HG03558 (cell line): ENCODE measurements at regions not wholly inside any gene's neighbourhood (a gene's known extent, or its start where the extent isn't known, plus 50 kb on each side); places are given as distances from the start of the nearest gene placed in this dataset.

Source experiments
- ATAC-seq: cut with Tn5 transposase; IDR thresholded peaks from one replicate; pipeline ENCODE4 v1.9.1; 2021; ENCODE audit warnings: moderate number of reproducible peaks; ENCODE audit not compliant: unreplicated experiment; ENCODE audit errors: extremely low read depth

DNA sequence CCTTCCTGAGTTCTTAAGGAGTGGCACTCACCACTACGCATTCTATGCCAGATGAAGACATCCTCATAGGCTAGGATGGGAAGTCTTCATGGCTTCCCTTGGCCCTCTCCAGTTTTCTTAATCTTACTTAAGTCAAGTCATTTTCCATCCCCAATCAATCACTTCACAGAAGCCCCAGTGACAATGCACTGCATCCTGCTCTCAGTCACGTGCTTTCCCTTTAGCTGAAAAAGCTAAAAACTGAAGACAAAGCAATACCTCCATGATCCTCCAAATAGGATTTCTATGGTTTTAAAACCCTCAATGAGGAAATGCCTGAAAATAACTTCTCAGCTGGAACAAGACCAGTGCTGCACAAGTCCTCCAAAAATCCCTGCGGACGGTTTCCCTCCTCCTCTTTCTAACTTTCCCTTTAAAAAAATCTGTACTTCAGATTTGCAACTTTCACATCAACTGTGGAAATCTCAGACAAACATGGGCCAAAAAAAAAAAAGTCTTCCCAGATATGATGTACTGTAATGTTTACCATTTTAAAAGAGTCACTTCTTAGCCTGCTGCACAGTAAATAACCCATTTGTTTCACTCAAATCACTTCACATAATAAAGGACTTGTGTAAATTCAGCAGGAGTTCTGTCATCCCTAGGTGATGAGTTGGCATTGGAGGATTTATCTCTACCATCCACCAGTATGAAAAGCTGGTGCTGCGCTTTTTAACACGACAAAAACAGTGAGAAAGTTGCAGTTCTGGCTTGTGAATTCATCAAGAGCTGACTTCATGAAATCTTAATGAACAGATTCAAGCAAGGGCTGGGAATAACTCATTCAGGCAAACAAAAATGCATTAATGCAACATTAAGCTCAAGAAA, 590.0 kb upstream of the NOX3 start:
- no peak for ATAC-seq

DNA sequence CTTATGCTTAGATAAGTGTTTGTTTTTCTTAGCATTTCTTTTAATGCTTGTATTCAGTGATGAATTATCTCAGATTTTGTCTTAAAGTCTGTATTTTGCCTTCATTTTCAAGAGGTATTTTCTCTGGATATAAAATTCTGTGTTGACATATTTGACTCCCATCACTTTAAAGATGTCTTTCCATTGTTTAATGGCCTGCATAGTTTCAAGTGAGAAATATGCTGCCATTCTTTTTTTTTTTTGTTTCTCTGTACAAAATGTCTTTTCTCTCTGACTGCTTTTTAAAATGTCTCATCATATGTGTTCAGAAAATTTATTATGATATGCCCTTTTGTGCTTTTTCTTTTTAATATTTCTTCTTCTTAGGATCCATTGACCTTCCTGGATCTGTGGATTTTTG, 578.0 kb upstream of the NOX3 start:
- no peak for ATAC-seq

GRCh38 chr6:156031516-156031915, 575.9 kb upstream of the NOX3 start:
- no peak for ATAC-seq

DNA sequence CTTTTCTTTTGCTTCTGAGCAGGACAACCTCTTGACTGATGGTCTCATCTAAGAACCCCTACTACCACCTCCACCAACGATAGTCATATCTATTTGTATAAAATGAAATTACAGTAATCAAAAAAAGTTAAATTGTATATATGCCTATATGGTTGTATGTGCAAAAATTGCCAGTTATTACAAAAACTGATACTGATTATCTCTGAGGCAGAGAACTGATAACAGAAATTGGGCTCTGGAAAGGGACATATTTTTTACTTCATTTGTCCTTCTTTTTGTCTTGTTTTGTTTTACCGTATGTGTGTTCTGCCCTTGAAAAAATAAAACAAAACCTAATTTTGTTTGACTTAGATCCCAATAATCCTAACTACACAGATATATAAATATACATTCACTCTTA, 574.4 kb upstream of the NOX3 start:
- no peak for ATAC-seq

DNA sequence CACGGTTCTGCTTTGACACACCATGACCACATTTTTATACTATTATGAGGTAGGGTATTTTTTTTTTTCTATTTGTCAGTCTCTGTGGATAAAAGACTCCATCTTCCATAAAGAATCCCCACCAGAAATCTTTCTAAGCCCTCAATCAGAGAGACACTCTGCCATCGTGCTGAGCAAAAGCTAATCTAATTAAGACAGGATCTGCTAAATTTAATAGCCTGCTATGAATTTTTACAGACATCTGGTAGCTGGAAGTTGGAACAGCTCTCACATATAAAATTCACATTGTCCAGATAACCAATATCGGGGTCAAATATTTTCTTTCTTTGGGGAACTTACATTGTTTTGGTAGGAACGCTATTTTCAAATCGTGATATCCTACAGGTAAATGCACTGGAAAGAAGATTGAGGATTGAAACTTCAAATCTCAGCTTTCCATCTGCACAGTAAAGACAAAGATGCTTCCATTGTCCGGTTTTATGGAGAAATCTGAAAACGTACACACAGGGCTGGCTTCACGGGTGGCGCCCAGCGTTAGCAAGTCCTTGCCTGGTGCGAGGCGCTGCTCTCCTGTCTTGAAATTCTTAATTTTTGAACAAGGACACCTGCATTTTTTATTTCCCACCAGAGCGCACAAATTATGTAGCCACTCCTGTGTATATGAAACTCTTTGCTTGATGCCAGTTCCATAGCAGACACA, 573.8 kb upstream of the NOX3 start:
- ATAC-seq: no peak

DNA sequence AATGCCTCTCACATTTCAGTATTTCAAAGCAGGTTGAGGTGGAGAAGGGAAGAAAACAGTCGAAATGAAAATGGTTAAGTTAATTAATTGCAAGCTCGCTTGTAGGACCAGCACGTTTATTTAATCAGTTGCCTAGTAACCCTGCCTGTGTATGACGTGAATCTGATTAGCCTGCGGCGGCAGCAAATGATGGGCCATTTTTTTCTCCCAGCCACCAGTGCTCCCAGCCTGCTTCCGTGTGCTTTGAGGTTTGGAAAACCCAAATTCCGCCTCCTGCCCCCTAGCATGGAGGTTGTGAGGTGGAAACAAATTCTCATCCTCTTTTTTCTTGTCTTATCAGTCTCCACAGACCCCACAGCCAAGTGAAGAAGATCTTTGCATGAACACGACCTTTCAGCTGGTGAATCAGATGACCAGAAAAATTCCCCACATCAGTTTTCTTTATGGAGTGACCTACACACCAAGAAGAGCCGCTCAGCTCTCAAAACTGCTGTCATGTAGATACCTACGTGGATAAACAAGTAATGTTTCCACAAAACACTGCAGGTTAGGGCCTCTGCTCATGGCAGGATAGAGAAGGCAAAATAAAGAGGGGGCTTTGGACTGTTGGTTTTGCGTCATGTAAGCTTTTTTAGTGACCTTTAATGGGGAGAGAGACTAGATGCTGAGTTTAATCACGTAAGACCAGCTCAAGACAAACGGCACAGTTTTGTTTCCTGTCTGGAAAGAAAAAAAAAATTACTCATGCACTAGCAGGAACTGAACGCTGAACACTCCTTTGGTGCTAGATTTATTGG, 572.9 kb upstream of the NOX3 start:
- ATAC-seq: no peak

DNA sequence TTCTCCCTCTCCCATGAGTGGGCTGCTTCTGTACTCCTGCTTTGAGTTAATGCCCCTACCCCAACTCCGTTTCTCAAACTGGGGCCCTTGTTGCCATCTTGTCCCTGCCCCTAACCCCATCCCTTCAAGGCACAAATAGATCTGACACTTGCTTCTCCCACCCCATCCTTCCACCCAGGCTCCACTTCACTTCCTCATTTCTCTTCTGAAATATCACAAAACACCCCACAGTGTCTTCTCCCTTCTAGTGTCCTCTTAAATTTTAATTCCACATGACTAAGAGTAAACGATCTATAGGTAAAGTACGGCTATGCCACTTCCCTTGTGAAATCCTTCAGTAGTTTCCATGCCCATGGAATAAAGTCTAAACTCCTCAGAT, 571.6 kb upstream of the NOX3 start:
- no peak for ATAC-seq

- no peak for ATAC-seq
Observed at GRCh38 chr6:156026486-156027247, 571.0 kb upstream of the NOX3 start.

GRCh38 chr6:156024339-156024738, 568.7 kb upstream of the NOX3 start:
- no peak for ATAC-seq

GRCh38 chr6:156021746-156022396, 566.2 kb upstream of the NOX3 start:
- ATAC-seq: no peak

DNA sequence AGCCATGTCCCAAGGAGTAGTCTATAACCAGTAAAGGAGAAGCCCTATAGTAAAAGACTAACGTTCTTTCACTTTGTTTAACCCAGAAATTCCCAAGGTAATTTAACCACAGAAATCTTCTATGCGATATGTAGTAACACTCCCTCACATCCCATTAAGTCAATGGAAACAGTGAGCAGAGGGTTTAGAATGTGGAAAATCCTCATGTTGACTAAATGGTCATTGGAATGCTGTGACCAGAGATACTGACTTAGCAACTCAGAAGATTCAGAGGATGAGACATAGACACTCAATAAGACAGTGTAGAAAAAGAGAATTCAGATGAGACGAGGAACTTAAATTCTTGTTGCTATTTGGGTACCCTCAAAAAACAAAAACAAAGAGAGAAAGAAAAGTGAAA, 562.2 kb upstream of the NOX3 start:
- ATAC-seq: no peak

GRCh38 chr6:156016186-156016976, 560.7 kb upstream of the NOX3 start:
- ATAC-seq: no peak

- no peak for ATAC-seq
Observed at GRCh38 chr6:156013155-156013554, 557.5 kb upstream of the NOX3 start.

DNA sequence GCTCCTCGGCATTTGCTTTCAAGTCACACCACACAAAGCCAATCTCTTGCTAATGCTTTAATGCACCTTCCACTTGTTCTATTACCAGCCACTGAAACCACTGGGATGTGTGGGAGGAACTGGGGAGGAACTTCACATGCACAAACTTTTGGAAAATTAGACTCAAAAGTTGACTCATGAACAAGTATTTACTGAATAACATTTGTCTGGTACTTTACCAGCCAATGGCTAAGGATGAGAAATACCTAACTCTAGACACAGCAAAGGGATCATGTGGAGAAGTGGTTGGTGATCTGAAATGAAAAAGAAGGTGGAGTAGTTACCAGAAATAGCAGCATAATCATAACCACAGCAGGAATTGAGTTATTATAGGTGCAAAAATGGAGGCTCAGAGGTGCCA, 554.0 kb upstream of the NOX3 start:
- no peak for ATAC-seq

DNA sequence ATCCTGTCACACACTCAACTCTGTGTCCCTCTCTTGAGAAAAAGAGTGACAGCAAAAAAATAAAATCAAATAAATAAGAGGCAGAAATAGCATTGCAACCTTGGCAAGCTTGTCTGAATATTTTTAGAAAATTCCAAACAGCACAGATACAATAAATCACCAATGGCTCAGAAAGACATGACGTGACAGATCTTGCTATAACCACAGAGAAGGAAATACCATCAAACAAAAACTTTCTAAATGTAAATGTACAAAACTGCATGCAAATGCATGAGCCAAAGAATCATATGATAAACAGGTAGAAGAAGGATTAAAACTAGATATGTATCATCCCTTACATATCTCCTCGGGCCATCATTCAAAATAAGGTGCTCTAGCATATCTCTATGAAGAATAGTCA, 549.2 kb upstream of the NOX3 start:
- no peak for ATAC-seq

DNA sequence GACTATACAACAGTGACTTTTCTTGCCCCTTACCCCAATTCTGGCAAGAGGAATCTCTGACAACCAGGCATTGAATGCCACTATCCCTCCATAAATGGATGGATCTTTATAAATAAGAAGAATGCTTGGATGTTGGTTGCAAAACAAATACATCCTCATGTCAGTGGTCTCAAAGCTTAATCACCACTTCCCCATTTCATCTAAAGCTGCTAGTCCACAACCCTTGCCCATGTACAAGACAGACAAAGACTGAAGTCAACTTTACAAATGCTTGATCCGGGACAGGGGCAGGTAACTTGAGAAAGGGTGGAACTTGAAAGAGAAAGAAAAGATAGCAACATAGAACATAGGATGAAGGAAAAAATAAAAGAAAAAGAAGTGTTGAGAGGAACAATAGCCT, 540.5 kb upstream of the NOX3 start:
- no peak for ATAC-seq

GRCh38 chr6:155995281-155995680, 539.6 kb upstream of the NOX3 start:
- ATAC-seq: no peak

- ATAC-seq: no peak
Observed at GRCh38 chr6:155994086-155994485, 538.4 kb upstream of the NOX3 start.

- no peak for ATAC-seq
Observed at GRCh38 chr6:155993240-155993639, 537.6 kb upstream of the NOX3 start.
